Left ventricle myocardium inferior (tissue), 1 donor: ENCODE measurements at regions not wholly inside any gene's neighbourhood (a gene's known extent, or its start where the extent isn't known, plus 50 kb on each side); places are given as distances from the start of the nearest gene placed in this dataset.

Source experiments
- DNase-seq: peaks from one replicate; pipeline ENCODE4 v3.0.0-alpha.2; 2020
- H3K27ac ChIP-seq: fragments of 200-600 bp; replicated peaks from 2 replicates; pipeline ENCODE4 v1.8.0; 2021
- H3K27me3 ChIP-seq: fragments of 200-600 bp; 2 replicates; pipeline ENCODE4 v1.8.0; 2021; ENCODE audit warnings: low read depth
- H3K36me3 ChIP-seq: fragments of 200-600 bp; 2 replicates; pipeline ENCODE4 v1.8.0; 2021
- H3K4me1 ChIP-seq: fragments of 200-600 bp; 2 replicates; pipeline ENCODE4 v1.8.0; 2021
- H3K4me3 ChIP-seq: fragments of 200-600 bp; 2 replicates; pipeline ENCODE4 v1.8.0; 2021; ENCODE audit warnings: mild to moderate bottlenecking, moderate library complexity
- H3K9me3 ChIP-seq: fragments of 200-600 bp; replicated peaks from 2 replicates; pipeline ENCODE4 v1.8.0; 2021
- CTCF ChIP-seq: fragments of 200-600 bp; IDR thresholded peaks from 2 replicates; pipeline ENCODE4 v1.8.0; 2021; ENCODE audit warnings: antibody characterized with exemption, mild to moderate bottlenecking, borderline replicate concordance
- intact Hi-C: fragments of 100-400 bp; cut with micrococcal nuclease; formaldehyde crosslinking; loops from one replicate; pipeline ENCODE4 v1.11.0; 2022
- donor health status: DM: no; HTN: yes; CAD: no; lungs with severe emphysema.

GRCh38 chr6:48404927-48405326, 293.9 kb upstream of the PTCHD4 start:
- intact Hi-C loops: no loop called here
- Histone ChIP-seq H3K4me1 (no peaks in the 10 kb centered on the region), H3K27me3 (no peaks in the 10 kb centered on the region), H3K36me3 (no peaks in the 10 kb centered on the region), H3K4me3 (no peak overlapping the region), H3K9me3 (peaks cover 27% of the 10 kb centered on the region), H3K27ac (no peak overlapping the region)
- TF ChIP-seq CTCF: no peak
- DNase-seq: no peak

- H3K27me3 ChIP-seq: no peaks in the 10 kb centered on the region
- H3K36me3 ChIP-seq: no peaks in the 10 kb centered on the region
- H3K4me1 ChIP-seq: no peaks in the 10 kb centered on the region
- intact Hi-C loops: no loop called here
- no peak overlapping the region for H3K27ac ChIP-seq
- no peak for TF ChIP-seq CTCF
- no peak for DNase-seq
- no peak overlapping the region for H3K4me3 ChIP-seq
- H3K9me3 ChIP-seq: peaks cover 27% of the 10 kb centered on the region
These were observed 292.6 kb upstream of the PTCHD4 start for GRCh38 chr6:48403587-48403986.

GRCh38 chr6:48401016-48401415, 290.0 kb upstream of the PTCHD4 start:
- no peak overlapping the region for H3K27ac ChIP-seq
- TF ChIP-seq CTCF: no peak
- peaks cover 26% of the 10 kb centered on the region for H3K9me3 ChIP-seq
- H3K27me3 ChIP-seq: no peaks in the 10 kb centered on the region
- intact Hi-C loops: no loop called here
- H3K4me1 ChIP-seq: no peaks in the 10 kb centered on the region
- H3K36me3 ChIP-seq: no peaks in the 10 kb centered on the region
- H3K4me3 ChIP-seq: no peak overlapping the region
- no peak for DNase-seq

GRCh38 chr6:48397887-48398286, 286.9 kb upstream of the PTCHD4 start:
- Histone ChIP-seq H3K4me3 (no peak overlapping the region), H3K27ac (no peak overlapping the region), H3K4me1 (no peaks in the 10 kb centered on the region), H3K27me3 (no peaks in the 10 kb centered on the region), H3K36me3 (no peaks in the 10 kb centered on the region), H3K9me3 (peaks cover 10% of the 10 kb centered on the region)
- DNase-seq: no peak
- TF ChIP-seq CTCF: no peak
- intact Hi-C loops: no loop called here

- Histone ChIP-seq H3K27me3 (no peaks in the 10 kb centered on the region), H3K4me3 (no peak overlapping the region), H3K9me3 (peaks cover 24% of the 10 kb centered on the region), H3K4me1 (no peaks in the 10 kb centered on the region), H3K36me3 (no peaks in the 10 kb centered on the region), H3K27ac (no peak overlapping the region)
- DNase-seq: no peak
- intact Hi-C loops: no loop called here
- no peak for TF ChIP-seq CTCF
These were observed 278.4 kb upstream of the PTCHD4 start for GRCh38 chr6:48389146-48390043.
